HepG2 (cell line): ENCODE measurements at regions not wholly inside any gene's neighbourhood (a gene's known extent, or its start where the extent isn't known, plus 50 kb on each side); places are given as distances from the start of the nearest gene placed in this dataset.

Experiments used
- ATAC-seq: fragments of 200-7000 bp; cut with Tn5 transposase; 3 replicates; pipeline ENCODE4 v1.9.1; 2020; ENCODE audit warnings: mild to moderate bottlenecking, moderate library complexity
- BruUV-seq: library from RNA; stranded (reverse); fragments of 400-500 nt; replicated peaks from 2 replicates; lab custom pipeline; 2021; lab: Mats Ljungman, UMichigan
- CTCF ChIA-PET: fragments of 300-600 bp; formaldehyde crosslinking; extraction: SDS; loops from one replicate; lab custom pipeline; 2021; ENCODE audit warnings: low total read pairs, inconsistent platforms, low intra/inter-chr PET ratio; lab: Yijun Ruan, JAX
- POLR2A ChIA-PET: fragments of 350-600 bp; sonication (Branson Sonifier 250); formaldehyde crosslinking; loops from one replicate; lab custom pipeline; 2020; ENCODE audit warnings: antibody characterized with exemption, inconsistent platforms; lab: Yijun Ruan, JAX
- DNase-seq: peaks from one replicate; pipeline ENCODE4 v3.0.0-alpha.2; 2015; ENCODE audit warnings: low spot score
- FAIRE-seq: peaks from 3 replicates; lab custom pipeline; 2011; peaks lifted over from hg19 to GRCh38; lab: Jason Lieb, UNC
- H2AFZ ChIP-seq: one replicate; pipeline ENCODE4 v1.6.1; 2011; ENCODE audit warnings: low read length, inconsistent platforms
- H3K27ac ChIP-seq: fragments of 300-600 bp; 3 replicates; pipeline ENCODE4 v1.8.0; 2011; ENCODE audit warnings: mixed run types, mild to moderate bottlenecking, mixed read lengths, low read length, inconsistent platforms; ENCODE audit not compliant: insufficient read depth; ENCODE audit errors: extremely low read length
- H3K27me3 ChIP-seq, 2 experiments: fragments of 200-600 bp in 1 of 2; 2 replicates in 1 of 2; 3 replicates in 1 of 2; pipeline versions ENCODE4 v1.6.0 to v1.8.0; 2011; ENCODE audit warnings: low read length in 2 of 2, mild to moderate bottlenecking in 2 of 2, moderate library complexity in 2 of 2, inconsistent platforms in 1 of 2; ENCODE audit not compliant: insufficient read depth in 2 of 2, control insufficient read depth in 1 of 2
- H3K36me3 ChIP-seq, 2 experiments: fragments of 200-600 bp in 1 of 2; replicated peaks in 1 of 2; 2 replicates in 1 of 2; 3 replicates in 1 of 2; pipeline versions ENCODE4 v1.5.1 to v1.8.0; 2011; ENCODE audit warnings: low read length in 2 of 2, inconsistent platforms in 1 of 2; ENCODE audit not compliant: insufficient read depth in 2 of 2, control insufficient read depth in 1 of 2
- H3K4me1 ChIP-seq: 2 replicates; pipeline ENCODE4 v1.5.1; 2012; ENCODE audit warnings: low read length, inconsistent platforms; ENCODE audit not compliant: insufficient read depth
- H3K4me2 ChIP-seq: 2 replicates; pipeline ENCODE4 v1.6.0; 2011; ENCODE audit warnings: low read depth, low read length, inconsistent platforms
- H3K4me3 ChIP-seq, 3 experiments: fragments of 200-600 bp in 1 of 3; sonication (generic), shearing (Covaris generic) in 1 of 3; replicated peaks in 1 of 3; 2 replicates each; pipeline ENCODE4 v1.5.1; 2011 to 2016; ENCODE audit warnings: low read length in 3 of 3, inconsistent platforms in 2 of 3, low read depth in 2 of 3, mild to moderate bottlenecking in 2 of 3, control low read depth in 1 of 3, mixed read lengths in 1 of 3; ENCODE audit not compliant: insufficient read depth in 1 of 3
- H3K79me2 ChIP-seq: one replicate; pipeline ENCODE4 v1.6.1; 2011; ENCODE audit warnings: low read length, inconsistent platforms; ENCODE audit not compliant: insufficient read depth
- H3K9ac ChIP-seq: 2 replicates; pipeline ENCODE4 v1.6.0; 2011; ENCODE audit warnings: mild to moderate bottlenecking, low read depth, low read length, inconsistent platforms; ENCODE audit not compliant: insufficient read depth
- H3K9me3 ChIP-seq: 2 replicates; pipeline ENCODE4 v1.5.1; 2012; ENCODE audit warnings: mild to moderate bottlenecking, low read length
- H4K20me1 ChIP-seq: 2 replicates; pipeline ENCODE4 v1.6.0; 2011; ENCODE audit warnings: inconsistent platforms, mild to moderate bottlenecking, low read length, moderate library complexity; ENCODE audit not compliant: insufficient read depth
- DPF2 ChIP-seq: sonication (generic); formaldehyde crosslinking; IDR thresholded peaks from 2 replicates; pipeline ENCODE4 v1.4.0; 2020; ENCODE audit warnings: mild to moderate bottlenecking, low read depth, missing genetic modification reagents, borderline replicate concordance
- EHMT2 ChIP-seq: fragments of 200-600 bp; sonication (generic); IDR thresholded peaks from 2 replicates; pipeline ENCODE4 v1.7.0; 2017; ENCODE audit warnings: antibody characterized with exemption, low read depth, low read length, borderline replicate concordance
- FOXJ3 ChIP-seq: sonication (generic); formaldehyde crosslinking; IDR thresholded peaks from 2 replicates; pipeline ENCODE4 v1.4.0; 2020; ENCODE audit warnings: missing genetic modification reagents, mild to moderate bottlenecking, borderline replicate concordance
- NFKB2 ChIP-seq: sonication (generic); formaldehyde crosslinking; IDR thresholded peaks from 2 replicates; pipeline ENCODE4 v1.4.0; 2020; ENCODE audit warnings: missing genetic modification reagents, borderline replicate concordance
- NRL ChIP-seq: sonication (generic); formaldehyde crosslinking; IDR thresholded peaks from 2 replicates; pipeline ENCODE4 v1.5.0; 2020; ENCODE audit warnings: missing genetic modification reagents, mild to moderate bottlenecking, moderate library complexity, borderline replicate concordance
- PRPF4 ChIP-seq: fragments of 200-400 bp; formaldehyde crosslinking; IDR thresholded peaks from 2 replicates; pipeline ENCODE4 v1.6.1; 2016; ENCODE audit warnings: low read length, low read depth; ENCODE audit not compliant: poor library complexity, severe bottlenecking
- REPIN1 ChIP-seq: sonication (generic); formaldehyde crosslinking; IDR thresholded peaks from 2 replicates; pipeline ENCODE4 v1.8.0; 2022; ENCODE audit warnings: missing genetic modification reagents, low read depth, mild to moderate bottlenecking, borderline replicate concordance
- SNAI1 ChIP-seq: sonication (generic); formaldehyde crosslinking; IDR thresholded peaks from 2 replicates; pipeline ENCODE4 v1.5.0; 2020; ENCODE audit warnings: mild to moderate bottlenecking, missing genetic modification reagents, borderline replicate concordance
- XRCC5 ChIP-seq: fragments of 200-400 bp; formaldehyde crosslinking; optimal IDR thresholded peaks from 2 replicates; pipeline ENCODE3; 2017; ENCODE audit warnings: mild to moderate bottlenecking, low read length
- ZEB1 ChIP-seq: IDR thresholded peaks from 2 replicates; pipeline ENCODE4 v1.6.1; 2012; ENCODE audit warnings: mild to moderate bottlenecking, low read depth, inconsistent platforms; ENCODE audit not compliant: insufficient replicate concordance
- ZNF383 ChIP-seq: sonication (generic); formaldehyde crosslinking; IDR thresholded peaks from 2 replicates; pipeline ENCODE4 v1.4.0; 2020; ENCODE audit warnings: missing genetic modification reagents, mild to moderate bottlenecking, borderline replicate concordance
- WGBS: methylation state at CpG from one replicate; pipeline ENCODE4 v1.1.6; 2017; ENCODE audit warnings: low lambda C conversion rate; 5-methylcytosine and 5-hydroxymethylcytosine counted together
- in situ Hi-C: cut with HindIII; loops from 2 replicates; pipeline ENCODE4 v1.10.0; 2017; ENCODE audit warnings: low pct_unique_long_range_greater_than_20kb; ENCODE audit not compliant: extremely low pct_ligation_motif_present
- intact Hi-C: fragments of 100-400 bp; cut with micrococcal nuclease; formaldehyde crosslinking; loops from one replicate; pipeline ENCODE4 v1.10.0; 2022; ENCODE audit not compliant: unreplicated experiment
- TF ChIP-seq, protein P1 (sequence below): sonication (generic); formaldehyde crosslinking; IDR thresholded peaks from 2 replicates; pipeline ENCODE4 v1.8.1; 2022; ENCODE audit warnings: mild to moderate bottlenecking, missing genetic modification reagents
- TF ChIP-seq, protein P2 (sequence below): sonication (generic); formaldehyde crosslinking; IDR thresholded peaks from 2 replicates; pipeline ENCODE4 v1.5.1; 2020; ENCODE audit warnings: mild to moderate bottlenecking, missing genetic modification reagents, borderline replicate concordance
- TF ChIP-seq, protein P3 (sequence below): sonication (generic); formaldehyde crosslinking; IDR thresholded peaks from 2 replicates; pipeline ENCODE4 v1.8.0; 2022; ENCODE audit warnings: mild to moderate bottlenecking, missing genetic modification reagents, moderate library complexity

DNA sequence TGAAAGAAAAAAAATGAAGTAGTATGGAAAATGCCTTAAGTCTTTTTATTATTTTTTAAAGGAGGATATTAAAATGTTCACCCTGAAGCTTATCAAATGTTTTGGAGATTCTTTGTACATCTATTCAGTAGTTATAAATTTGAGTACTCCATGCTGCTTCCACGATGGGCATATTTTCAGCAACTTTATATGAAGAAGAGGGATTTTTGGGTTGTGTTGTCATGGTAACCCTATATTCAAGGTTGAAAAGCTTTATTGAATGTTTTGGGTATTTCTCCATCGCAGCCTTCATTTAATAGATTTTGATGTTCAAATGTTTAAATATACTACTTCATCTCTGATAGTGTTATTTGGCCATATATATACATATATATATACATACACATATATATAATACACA is 557.5 kb downstream of the CAAP1 start:
- Histone ChIP-seq H3K9ac (no peak overlapping the region), H2AFZ (no peak overlapping the region), H3K9me3 (no peaks in the 10 kb centered on the region), H3K27ac (no peak overlapping the region), H3K79me2 (no peaks in the 10 kb centered on the region), H3K27me3 (no peaks in the 10 kb centered on the region), H3K4me2 (no peak overlapping the region), H3K4me3 (no peak overlapping the region), H4K20me1 (no peaks in the 10 kb centered on the region), H3K4me1 (no peaks in the 10 kb centered on the region), H3K36me3 (no peaks in the 10 kb centered on the region)
- ATAC-seq, result no peak
- WGBS, result 0% methylated on average over 2 of the region's 2 CpGs
- ChIA-PET CTCF (no interaction called here), POLR2A (no interaction called here)
- in situ Hi-C loops, result loop anchor here (25.0 kb wide), 1 partner anchor 373 kb away; no protein-coding TSS in a partner anchor
- no peak for FAIRE-seq
- intact Hi-C loops, result no loop called here
- DNase-seq, result no peak
- BruUV-seq, result no TSS peak
- no peak for TF ChIP-seq ZNF383 (CRISPR knock-in tag)
- no peak for TF ChIP-seq EHMT2
- no peak for TF ChIP-seq SNAI1 (CRISPR knock-in tag)
- TF ChIP-seq, protein P1, sequence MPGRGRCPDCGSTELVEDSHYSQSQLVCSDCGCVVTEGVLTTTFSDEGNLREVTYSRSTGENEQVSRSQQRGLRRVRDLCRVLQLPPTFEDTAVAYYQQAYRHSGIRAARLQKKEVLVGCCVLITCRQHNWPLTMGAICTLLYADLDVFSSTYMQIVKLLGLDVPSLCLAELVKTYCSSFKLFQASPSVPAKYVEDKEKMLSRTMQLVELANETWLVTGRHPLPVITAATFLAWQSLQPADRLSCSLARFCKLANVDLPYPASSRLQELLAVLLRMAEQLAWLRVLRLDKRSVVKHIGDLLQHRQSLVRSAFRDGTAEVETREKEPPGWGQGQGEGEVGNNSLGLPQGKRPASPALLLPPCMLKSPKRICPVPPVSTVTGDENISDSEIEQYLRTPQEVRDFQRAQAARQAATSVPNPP, result no peak
- TF ChIP-seq FOXJ3 (CRISPR knock-in tag), result no peak
- no peak for TF ChIP-seq REPIN1 (CRISPR knock-in tag)
- no peak for TF ChIP-seq XRCC5
- no peak for TF ChIP-seq NRL
- no peak for TF ChIP-seq DPF2
- TF ChIP-seq ZEB1, result no peak
- TF ChIP-seq, protein P2, sequence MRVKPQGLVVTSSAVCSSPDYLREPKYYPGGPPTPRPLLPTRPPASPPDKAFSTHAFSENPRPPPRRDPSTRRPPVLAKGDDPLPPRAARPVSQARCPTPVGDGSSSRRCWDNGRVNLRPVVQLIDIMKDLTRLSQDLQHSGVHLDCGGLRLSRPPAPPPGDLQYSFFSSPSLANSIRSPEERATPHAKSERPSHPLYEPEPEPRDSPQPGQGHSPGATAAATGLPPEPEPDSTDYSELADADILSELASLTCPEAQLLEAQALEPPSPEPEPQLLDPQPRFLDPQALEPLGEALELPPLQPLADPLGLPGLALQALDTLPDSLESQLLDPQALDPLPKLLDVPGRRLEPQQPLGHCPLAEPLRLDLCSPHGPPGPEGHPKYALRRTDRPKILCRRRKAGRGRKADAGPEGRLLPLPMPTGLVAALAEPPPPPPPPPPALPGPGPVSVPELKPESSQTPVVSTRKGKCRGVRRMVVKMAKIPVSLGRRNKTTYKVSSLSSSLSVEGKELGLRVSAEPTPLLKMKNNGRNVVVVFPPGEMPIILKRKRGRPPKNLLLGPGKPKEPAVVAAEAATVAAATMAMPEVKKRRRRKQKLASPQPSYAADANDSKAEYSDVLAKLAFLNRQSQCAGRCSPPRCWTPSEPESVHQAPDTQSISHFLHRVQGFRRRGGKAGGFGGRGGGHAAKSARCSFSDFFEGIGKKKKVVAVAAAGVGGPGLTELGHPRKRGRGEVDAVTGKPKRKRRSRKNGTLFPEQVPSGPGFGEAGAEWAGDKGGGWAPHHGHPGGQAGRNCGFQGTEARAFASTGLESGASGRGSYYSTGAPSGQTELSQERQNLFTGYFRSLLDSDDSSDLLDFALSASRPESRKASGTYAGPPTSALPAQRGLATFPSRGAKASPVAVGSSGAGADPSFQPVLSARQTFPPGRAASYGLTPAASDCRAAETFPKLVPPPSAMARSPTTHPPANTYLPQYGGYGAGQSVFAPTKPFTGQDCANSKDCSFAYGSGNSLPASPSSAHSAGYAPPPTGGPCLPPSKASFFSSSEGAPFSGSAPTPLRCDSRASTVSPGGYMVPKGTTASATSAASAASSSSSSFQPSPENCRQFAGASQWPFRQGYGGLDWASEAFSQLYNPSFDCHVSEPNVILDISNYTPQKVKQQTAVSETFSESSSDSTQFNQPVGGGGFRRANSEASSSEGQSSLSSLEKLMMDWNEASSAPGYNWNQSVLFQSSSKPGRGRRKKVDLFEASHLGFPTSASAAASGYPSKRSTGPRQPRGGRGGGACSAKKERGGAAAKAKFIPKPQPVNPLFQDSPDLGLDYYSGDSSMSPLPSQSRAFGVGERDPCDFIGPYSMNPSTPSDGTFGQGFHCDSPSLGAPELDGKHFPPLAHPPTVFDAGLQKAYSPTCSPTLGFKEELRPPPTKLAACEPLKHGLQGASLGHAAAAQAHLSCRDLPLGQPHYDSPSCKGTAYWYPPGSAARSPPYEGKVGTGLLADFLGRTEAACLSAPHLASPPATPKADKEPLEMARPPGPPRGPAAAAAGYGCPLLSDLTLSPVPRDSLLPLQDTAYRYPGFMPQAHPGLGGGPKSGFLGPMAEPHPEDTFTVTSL (CRISPR knock-in tag), result no peak
- TF ChIP-seq PRPF4, result no peak
- TF ChIP-seq NFKB2 (CRISPR knock-in tag), result no peak
- TF ChIP-seq, protein P3, sequence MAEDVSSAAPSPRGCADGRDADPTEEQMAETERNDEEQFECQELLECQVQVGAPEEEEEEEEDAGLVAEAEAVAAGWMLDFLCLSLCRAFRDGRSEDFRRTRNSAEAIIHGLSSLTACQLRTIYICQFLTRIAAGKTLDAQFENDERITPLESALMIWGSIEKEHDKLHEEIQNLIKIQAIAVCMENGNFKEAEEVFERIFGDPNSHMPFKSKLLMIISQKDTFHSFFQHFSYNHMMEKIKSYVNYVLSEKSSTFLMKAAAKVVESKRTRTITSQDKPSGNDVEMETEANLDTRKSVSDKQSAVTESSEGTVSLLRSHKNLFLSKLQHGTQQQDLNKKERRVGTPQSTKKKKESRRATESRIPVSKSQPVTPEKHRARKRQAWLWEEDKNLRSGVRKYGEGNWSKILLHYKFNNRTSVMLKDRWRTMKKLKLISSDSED (CRISPR knock-in tag), result no peak
